CD4-positive, alpha-beta T cell treated with Interleukin-6 for 4 hours (primary cell): ENCODE measurements at regions not wholly inside any gene's neighbourhood (a gene's known extent, or its start where the extent isn't known, plus 50 kb on each side); places are given as distances from the start of the nearest gene placed in this dataset.
"Not testable (repeated sequence)": the region's sequence is repeated elsewhere in the genome, so short reads cannot be mapped to it uniquely, and the experiment has no call there.

ENCODE experiments used
- DNase-seq: peaks from one replicate; pipeline ENCODE4 v3.0.0-alpha.2; 2020; ENCODE audit warnings: mixed read lengths

DNA sequence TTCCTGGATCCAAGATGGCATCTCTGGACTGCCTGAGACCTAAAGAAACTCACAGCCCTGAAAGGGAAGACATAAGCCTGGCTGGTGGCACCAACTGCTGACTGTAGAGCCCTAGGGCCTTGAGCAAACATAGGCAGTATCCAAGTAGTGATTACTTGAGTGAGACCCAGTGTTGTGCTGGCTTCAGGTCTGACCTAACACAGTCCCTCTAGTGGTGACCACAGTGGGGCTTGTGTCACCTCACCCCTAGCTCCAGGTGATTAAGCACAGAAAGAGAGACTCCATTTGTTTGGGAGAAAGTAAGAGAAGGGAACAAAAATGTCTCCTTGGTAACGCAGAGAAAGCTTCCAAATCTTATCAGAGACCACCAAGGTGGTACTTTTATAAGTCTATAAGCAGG is 496.3 kb upstream of the HTR2C start:
- no peak for DNase-seq

DNA sequence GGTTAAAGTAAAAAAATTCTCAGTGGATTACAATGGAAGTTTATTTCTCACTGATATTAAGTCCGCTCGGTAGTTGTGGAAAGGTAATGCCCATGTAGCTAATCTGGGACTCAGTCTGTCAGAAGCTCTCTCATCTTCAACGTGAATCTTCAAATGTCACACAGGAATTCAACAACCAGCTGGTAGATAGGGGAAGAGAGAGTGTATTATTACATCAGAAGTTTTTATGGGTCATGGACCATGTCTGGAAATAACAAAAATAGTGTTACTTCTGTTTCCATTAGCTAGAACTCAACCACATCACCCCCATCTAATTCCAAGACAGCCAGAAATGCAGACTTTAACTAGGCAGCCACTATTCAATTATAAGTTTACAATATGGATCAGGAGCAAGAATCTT is 506.1 kb upstream of the HTR2C start:
- DNase-seq: no peak

DNA sequence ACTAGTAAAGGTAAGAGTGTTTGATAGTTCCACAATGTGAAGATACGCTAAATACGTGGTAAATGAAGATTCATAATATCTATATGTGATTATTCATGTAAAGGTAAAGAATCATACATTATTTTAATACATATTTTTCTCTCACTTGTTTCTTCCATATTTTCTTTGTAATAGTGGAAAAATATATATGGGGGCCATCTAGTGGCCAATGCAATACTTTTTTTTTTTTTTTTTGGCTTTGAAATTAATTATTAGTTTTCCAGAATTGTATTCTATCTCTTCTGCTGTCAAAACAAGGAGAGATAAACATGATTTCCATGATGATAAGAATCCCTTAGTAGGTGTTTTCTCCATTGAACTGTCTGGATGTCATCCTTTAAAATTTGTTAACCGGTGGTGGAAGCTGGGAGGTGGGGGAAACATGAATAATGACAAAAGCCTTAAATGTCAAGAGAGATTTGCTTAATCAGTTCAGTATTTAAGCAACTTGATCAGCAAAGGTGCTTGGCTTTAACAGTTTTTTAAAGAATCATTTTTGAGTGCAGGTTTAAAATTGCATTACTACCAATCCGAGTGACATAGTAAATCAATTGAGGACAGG is 508.7 kb upstream of the HTR2C start:
- DNase-seq: no peak

DNA sequence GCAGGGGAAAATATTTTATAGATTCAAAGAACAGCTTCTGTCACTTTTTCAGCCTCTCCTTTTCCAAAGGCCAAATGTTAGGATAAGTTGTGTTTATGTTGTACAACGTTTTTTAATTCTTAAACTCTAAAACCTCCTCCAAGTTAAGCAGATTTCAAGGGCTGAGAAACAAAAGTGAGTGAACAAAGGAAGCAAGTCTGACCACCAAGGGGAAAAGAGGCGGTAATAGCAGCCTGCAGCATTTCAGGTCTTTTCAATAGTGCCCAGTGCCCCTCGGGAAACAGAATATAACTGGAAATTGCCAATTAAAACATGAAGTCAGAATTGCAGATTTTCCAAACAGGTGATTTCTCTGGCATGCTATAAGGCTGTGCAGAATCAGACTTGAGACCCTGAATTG is 510.0 kb upstream of the HTR2C start:
- no peak for DNase-seq

DNA sequence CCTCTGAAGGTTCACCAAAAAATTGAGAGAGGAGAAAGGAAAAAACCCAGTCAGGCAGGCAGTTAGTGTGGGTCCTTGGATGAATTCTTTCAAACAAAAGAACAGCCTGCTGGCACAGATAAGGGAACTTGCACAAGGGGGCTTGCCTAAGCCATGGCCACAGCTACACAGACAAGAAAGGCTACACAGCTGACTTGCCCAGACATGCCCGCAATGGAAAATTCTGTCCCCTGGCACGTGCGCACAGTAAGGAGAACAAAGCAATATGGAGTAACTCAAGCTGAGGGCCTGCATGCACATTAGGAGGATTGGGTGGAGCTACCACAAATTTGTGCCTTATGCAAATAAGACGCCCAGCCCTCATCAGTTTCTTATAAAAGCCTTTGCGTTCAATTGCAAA is 512.5 kb upstream of the HTR2C start:
- DNase-seq: no peak

GRCh38 chrX:114065577-114066223 is 518.2 kb upstream of the HTR2C start:
- DNase-seq: no peak

GRCh38 chrX:114061226-114061625 is 522.7 kb upstream of the HTR2C start:
- DNase-seq: no peak

- no peak for DNase-seq
Observed at GRCh38 chrX:114058988-114059418, 524.9 kb upstream of the HTR2C start.

- not testable (repeated sequence) for DNase-seq
Observed at GRCh38 chrX:114057422-114057821, 526.5 kb upstream of the HTR2C start.

DNA sequence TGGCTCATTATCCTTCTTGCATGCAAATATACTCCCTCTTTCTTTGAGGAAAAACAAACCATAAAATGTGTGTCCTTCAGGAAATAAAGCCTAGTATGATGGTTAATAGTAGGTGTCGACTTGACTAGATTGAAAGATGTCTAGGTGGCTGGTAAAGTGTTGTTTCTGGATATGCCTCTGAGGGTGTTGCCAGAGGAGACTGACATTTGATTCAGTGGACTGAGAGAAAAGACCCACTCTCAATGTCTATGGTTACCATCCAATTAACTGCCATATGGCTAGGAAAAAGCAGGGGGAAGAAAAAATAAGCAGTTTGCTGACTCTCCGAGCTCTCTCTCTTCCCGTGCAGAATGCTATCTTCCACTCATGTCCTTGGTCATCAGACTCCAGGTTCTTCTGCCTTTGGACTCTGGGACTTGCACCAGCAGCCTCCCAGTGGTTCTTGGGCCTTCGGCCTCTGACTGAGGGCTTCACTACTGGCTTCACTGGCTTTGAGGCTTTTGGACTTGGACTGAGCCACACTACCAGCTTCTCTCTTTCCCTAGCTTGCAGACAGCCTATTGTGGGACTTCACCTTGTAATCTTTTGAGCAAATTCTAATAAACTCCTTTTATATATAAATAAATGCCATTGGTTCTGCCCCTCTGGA is 532.1 kb upstream of the HTR2C start:
- DNase-seq: no peak

DNA sequence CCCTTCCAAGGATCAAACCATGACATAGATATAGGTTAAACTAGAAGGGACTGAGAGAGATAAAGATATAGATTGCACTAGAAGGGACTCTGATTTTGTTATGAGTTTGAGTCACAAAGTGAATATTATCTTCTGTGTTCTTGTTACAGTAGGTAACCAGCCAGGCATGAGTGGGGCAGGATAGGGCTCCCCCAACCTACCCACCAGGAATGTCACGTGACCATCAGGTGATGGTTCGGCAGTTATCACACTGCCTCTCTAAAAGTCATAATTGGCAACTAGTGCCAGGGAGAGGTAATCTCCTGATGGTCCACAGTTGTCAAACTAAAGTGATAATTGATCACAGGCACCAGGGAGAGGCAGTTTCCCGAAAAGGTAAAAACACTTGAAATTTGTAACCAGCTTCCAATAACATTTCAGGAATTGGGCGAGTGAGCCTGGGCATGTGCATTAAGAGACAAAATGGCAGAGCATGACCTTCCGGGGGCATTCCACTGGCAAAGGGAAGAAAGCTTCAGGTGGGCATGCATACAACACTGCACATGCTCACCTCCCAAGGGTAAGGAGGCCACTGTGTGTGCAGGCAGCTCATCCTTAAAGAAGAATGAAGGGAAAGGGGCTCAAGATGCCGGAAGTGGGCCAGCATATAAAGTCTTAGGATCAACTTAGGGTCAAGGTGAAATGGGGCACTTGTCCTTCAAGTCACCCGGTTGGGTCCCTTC is 533.6 kb upstream of the HTR2C start:
- DNase-seq: no peak

GRCh38 chrX:114049063-114049462 is 534.8 kb upstream of the HTR2C start:
- no peak for DNase-seq

DNA sequence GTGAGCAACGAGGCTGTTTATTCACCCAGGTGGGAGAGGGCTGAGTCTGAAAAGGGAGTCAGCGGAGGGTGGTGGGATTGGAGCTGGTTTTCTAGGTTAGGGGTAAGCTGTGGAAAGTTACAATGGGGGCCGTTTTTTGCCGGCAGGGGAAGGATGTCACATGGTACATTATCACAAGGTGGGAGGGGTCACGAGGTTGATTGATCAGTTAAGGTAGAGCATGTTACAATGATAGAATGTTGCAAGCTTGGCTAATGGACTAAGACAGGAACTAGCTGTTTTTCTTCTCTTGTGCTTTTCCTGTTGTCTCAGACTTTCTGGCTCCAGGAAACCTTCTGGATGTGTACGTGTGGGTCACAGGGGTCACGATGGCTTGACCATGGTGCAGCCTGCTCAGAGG is 536.3 kb upstream of the HTR2C start:
- DNase-seq: no peak

DNA sequence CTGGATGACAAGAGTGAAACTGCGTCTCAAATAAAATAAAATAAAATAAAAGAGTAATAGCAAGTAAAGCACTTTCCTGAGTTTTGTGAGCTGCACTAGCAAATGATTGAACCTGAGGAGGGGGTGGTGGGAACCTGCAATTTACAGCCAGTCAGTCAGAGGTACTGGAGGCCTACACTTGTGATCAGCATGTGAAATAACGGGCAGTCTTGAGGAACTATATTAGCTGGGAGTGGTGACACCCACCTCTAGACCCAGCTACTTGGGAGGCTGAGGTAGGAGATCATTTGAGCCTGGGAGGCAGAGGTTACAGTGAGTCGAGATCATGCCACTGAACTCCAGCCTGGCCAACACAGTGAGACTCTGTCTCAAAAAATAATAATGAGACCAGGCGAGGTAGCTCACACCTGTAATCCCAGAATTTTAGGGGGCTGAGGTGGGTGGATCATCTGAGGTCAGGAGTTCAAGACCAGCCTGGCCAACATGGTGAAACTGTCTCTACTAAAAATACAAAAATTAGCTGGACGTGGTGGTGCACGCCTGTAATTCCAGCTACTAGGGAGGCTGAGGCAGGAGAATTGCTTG is 537.1 kb upstream of the HTR2C start:
- DNase-seq: no peak

- not testable (repeated sequence) for DNase-seq
Observed at GRCh38 chrX:114041470-114041869, 542.4 kb upstream of the HTR2C start.

DNA sequence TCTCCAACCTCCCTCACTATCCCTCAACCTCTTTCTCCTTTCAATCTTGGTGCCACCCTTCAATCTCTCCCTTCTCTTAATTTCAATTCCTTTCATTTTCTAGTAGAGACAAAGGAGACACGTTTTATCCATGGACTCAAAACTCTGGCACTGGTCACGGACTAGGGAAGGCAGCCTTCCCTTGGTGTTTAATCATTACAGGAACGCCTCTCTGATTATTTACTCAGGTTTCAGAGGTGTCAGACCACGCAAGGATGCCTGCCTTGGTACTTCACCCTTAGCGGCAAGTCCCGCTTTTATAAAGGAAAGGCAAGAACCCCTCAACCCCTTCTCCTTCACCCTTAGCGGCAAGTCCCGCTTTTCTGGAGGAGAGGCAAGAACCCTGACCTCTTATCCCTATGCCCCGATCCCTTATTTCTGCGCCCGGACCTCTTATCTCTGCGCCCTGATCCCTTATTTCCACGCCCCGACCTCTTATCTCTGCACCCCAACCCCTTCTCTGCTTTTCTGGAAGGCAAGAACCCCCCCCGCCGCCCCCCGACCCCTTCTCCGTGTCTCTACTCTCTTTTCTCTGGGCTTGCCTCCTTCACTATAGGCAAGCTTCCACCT is 543.1 kb upstream of the HTR2C start:
- not testable (repeated sequence) for DNase-seq

DNA sequence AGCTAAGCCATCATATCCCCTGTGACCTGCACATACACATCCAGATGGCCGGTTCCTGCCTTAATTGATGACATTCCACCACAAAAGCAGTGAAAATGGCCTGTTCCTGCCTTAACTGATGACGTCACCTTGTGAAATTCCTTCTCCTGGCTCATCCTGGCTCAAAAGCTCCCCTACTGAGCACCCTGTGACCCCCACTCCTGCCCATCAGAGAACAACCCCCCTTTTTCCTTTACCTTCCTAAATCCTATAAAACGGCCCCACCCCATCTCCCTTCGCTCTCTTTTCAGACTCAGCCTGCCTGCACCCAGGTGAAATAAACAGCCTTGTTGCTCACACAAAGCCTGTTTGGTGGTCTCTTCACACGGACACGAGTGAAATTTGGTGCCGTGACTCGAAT is 543.8 kb upstream of the HTR2C start:
- not testable (repeated sequence) for DNase-seq

DNA sequence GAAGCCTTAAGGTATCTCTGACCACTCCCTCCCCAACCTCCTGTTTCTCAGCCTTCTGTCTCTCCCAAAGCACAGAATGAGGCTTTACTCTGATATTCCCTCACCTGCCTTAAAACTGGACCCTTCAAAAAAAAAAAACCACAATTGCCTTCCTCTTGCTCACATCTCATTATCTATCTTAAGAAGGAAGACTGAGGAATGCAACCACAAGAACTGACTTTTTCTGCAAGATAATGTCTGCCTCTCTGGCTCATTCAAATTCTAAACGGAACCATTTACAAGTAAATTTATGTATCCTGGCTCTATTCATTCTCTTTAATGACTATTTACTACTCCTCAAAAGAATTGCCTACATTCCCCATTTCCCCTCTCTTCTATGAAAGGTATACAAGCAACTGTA is 545.5 kb upstream of the HTR2C start:
- no peak for DNase-seq

GRCh38 chrX:114037515-114037914 is 546.4 kb upstream of the HTR2C start:
- DNase-seq: no peak

- no peak for DNase-seq
Observed at GRCh38 chrX:114028907-114029662, 554.8 kb upstream of the HTR2C start.

GRCh38 chrX:114017086-114017485 is 566.8 kb upstream of the HTR2C start:
- DNase-seq: no peak

DNA sequence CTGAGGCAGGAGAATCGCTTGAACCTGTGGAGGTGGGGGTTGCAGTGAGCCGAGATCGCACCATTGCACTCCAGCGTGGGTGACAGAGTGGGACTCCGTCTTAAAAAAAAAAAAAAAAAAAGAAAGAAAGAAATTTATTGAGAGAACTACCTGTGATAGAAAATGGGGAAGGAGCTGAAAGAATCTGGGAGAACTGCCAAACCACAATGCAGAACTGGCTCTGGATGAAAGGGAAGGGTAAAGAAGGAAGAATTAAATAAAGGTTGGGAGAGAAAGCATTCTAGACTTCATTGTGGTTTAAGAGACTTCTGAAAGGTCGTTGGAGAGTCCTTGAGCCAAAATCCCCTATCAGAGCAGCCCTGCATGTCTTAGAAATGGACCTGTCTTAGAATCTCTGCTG is 567.9 kb upstream of the HTR2C start:
- DNase-seq: no peak
